ENCODE measurements at regions not wholly inside any gene's neighbourhood (a gene's known extent, or its start where the extent isn't known, plus 50 kb on each side); places are given as distances from the start of the nearest gene placed in this dataset.
"Not testable (repeated sequence)": the region's sequence is repeated elsewhere in the genome, so short reads cannot be mapped to it uniquely, and the experiment has no call there.

GRCh38 chrX:114272096-114272686, 311.7 kb upstream of the HTR2C start:
- intact Hi-C loops (cut with micrococcal nuclease; ENCODE audit: unreplicated experiment) (no loop called here), in situ Hi-C loops (cut with HindIII; ENCODE audit: extremely low pct_ligation_motif_present, low pct_unique_long_range_greater_than_20kb) (no loop called here)
- no peaks in the 10 kb centered on the region for H3K9me3 ChIP-seq (ENCODE audit: low read length)
- H3K4me3 ChIP-seq (replicated peaks in 1 of 3; ENCODE audit: insufficient read depth in 1 of 3, low read depth in 2 of 3, low read length in 3 of 3) = no peak overlapping the region
- ChIA-PET CTCF (ENCODE audit: low intra/inter-chr PET ratio, low total read pairs) (no interaction called here), POLR2A (no interaction called here)
- H2AFZ ChIP-seq (ENCODE audit: low read length) = no peak overlapping the region
- no TSS peak for BruUV-seq (replicated peaks)
- TF ChIP-seq ZBTB38 (CRISPR knock-in tag; IDR thresholded peaks at IDR 0.05) = no peak
- no peak for TF ChIP-seq NFKB2 (CRISPR knock-in tag; IDR thresholded peaks at IDR 0.05; ENCODE audit: borderline replicate concordance)
- TF ChIP-seq MAFF (IDR thresholded peaks at IDR 0.05; ENCODE audit: low read depth, low read length) = no peak
- TF ChIP-seq ZNF331 (CRISPR knock-in tag; IDR thresholded peaks at IDR 0.05) = no peak
- no peak for TF ChIP-seq ETV5 (CRISPR knock-in tag; IDR thresholded peaks at IDR 0.05; ENCODE audit: borderline replicate concordance)
- no peak for TF ChIP-seq ZNF749 (CRISPR knock-in tag; IDR thresholded peaks at IDR 0.05; ENCODE audit: borderline replicate concordance)
- no peak for TF ChIP-seq TMF1 (CRISPR knock-in tag; IDR thresholded peaks at IDR 0.05; ENCODE audit: low read depth)
- TF ChIP-seq RELA (CRISPR knock-in tag; IDR thresholded peaks at IDR 0.05) = no peak
- no peak for TF ChIP-seq ZBTB26 (CRISPR knock-in tag; IDR thresholded peaks at IDR 0.05; ENCODE audit: borderline replicate concordance)
- no peak for TF ChIP-seq DR1 (CRISPR knock-in tag; IDR thresholded peaks at IDR 0.05)
- TF ChIP-seq NCOA5 (CRISPR knock-in tag; IDR thresholded peaks at IDR 0.05) = no peak
- no peak for TF ChIP-seq ZBTB42 (CRISPR knock-in tag; IDR thresholded peaks at IDR 0.05)
- no peak for TF ChIP-seq ZNF761 (CRISPR knock-in tag; conservative IDR thresholded peaks at IDR 0.05)
- TF ChIP-seq PHF21A (CRISPR knock-in tag; IDR thresholded peaks at IDR 0.05) = no peak
- no peak overlapping the region for H3K4me2 ChIP-seq (ENCODE audit: low read depth, low read length)
- H3K27ac ChIP-seq (ENCODE audit: extremely low read length, insufficient read depth, low read length) = no peak overlapping the region
- DNase-seq (ENCODE audit: low spot score) = no peak
- ATAC-seq = no peak
- no peaks in the 10 kb centered on the region for H3K79me2 ChIP-seq (ENCODE audit: insufficient read depth, low read length)
- no peak overlapping the region for H3K9ac ChIP-seq (ENCODE audit: insufficient read depth, low read depth, low read length)
- no peak for FAIRE-seq
- H3K4me1 ChIP-seq (ENCODE audit: insufficient read depth, low read length) = no peaks in the 10 kb centered on the region
- no peaks in the 10 kb centered on the region for H4K20me1 ChIP-seq (ENCODE audit: insufficient read depth, low read length)
- no CpG with 5 or more reads among the region's 2 CpGs for WGBS (ENCODE audit: low lambda C conversion rate)
- H3K27me3 ChIP-seq (ENCODE audit: control insufficient read depth in 1 of 2, insufficient read depth in 2 of 2, low read length in 2 of 2) = no peaks in the 10 kb centered on the region
- no peaks in the 10 kb centered on the region for H3K36me3 ChIP-seq (replicated peaks in 1 of 2; ENCODE audit: control insufficient read depth in 1 of 2, insufficient read depth in 2 of 2, low read length in 2 of 2)

- H4K20me1 ChIP-seq (ENCODE audit: insufficient read depth, low read length); CTCF ChIA-PET (ENCODE audit: low intra/inter-chr PET ratio, low total read pairs); H2AFZ ChIP-seq (ENCODE audit: low read length); POLR2A ChIA-PET; H3K27me3 ChIP-seq (ENCODE audit: control insufficient read depth in 1 of 2, insufficient read depth in 2 of 2, low read length in 2 of 2); ATAC-seq; H3K36me3 ChIP-seq (replicated peaks in 1 of 2; ENCODE audit: control insufficient read depth in 1 of 2, insufficient read depth in 2 of 2, low read length in 2 of 2); BruUV-seq (replicated peaks); FAIRE-seq; DNase-seq (ENCODE audit: low spot score); H3K27ac ChIP-seq (ENCODE audit: extremely low read length, insufficient read depth, low read length); intact Hi-C loops (cut with micrococcal nuclease; ENCODE audit: unreplicated experiment); H3K4me3 ChIP-seq (replicated peaks in 1 of 3; ENCODE audit: insufficient read depth in 1 of 3, low read depth in 2 of 3, low read length in 3 of 3); H3K9me3 ChIP-seq (ENCODE audit: low read length); in situ Hi-C loops (cut with HindIII; ENCODE audit: extremely low pct_ligation_motif_present, low pct_unique_long_range_greater_than_20kb); H3K79me2 ChIP-seq (ENCODE audit: insufficient read depth, low read length); H3K4me1 ChIP-seq (ENCODE audit: insufficient read depth, low read length); H3K9ac ChIP-seq (ENCODE audit: insufficient read depth, low read depth, low read length); H3K4me2 ChIP-seq (ENCODE audit: low read depth, low read length): not testable (repeated sequence)
- WGBS (ENCODE audit: low lambda C conversion rate) = no CpG with 5 or more reads among the region's 21 CpGs
Measured at GRCh38 chrX:114270371-114270770, 313.5 kb upstream of the HTR2C start.
